ENCODE measurements at regions not wholly inside any gene's neighbourhood (a gene's known extent, or its start where the extent isn't known, plus 50 kb on each side); places are given as distances from the start of the nearest gene placed in this dataset.

DNA sequence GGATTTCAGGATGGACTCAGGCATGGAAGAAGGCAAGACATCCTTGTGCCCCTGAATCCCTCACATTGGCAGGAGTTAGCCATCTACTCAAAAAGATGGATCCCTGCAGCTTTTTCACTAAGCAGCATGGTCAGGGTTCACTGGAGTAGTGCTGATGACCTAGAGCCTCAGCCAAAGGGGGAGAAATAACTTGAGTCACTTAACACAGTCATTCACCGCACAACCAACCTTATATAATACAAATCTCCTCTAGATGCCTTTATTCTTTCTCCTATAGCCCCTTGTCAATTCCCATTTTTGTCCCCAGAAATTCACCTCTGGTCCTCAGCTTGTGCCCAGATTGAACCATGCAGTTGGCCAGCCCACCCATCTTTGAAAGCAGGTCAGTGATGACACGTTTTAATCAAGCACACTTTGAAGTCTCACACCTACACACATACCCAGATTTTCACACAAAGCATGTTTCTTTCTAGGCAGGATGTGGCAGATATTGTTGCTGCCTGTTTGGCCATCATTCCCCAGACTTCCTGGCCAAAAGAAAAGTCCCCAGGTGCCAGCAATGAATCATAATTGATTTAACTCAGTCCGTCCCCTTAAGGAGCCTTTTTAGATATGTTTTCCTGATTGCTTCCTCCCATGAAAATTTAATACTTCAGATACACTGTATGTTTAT is 84.2 kb downstream of the LBH start:
- TF ChIP-seq, protein P1, sequence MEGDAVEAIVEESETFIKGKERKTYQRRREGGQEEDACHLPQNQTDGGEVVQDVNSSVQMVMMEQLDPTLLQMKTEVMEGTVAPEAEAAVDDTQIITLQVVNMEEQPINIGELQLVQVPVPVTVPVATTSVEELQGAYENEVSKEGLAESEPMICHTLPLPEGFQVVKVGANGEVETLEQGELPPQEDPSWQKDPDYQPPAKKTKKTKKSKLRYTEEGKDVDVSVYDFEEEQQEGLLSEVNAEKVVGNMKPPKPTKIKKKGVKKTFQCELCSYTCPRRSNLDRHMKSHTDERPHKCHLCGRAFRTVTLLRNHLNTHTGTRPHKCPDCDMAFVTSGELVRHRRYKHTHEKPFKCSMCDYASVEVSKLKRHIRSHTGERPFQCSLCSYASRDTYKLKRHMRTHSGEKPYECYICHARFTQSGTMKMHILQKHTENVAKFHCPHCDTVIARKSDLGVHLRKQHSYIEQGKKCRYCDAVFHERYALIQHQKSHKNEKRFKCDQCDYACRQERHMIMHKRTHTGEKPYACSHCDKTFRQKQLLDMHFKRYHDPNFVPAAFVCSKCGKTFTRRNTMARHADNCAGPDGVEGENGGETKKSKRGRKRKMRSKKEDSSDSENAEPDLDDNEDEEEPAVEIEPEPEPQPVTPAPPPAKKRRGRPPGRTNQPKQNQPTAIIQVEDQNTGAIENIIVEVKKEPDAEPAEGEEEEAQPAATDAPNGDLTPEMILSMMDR (IDR thresholded peaks at IDR 0.05) = no peak
- no peak for TF ChIP-seq POLR2AphosphoS5 (IDR thresholded peaks at IDR 0.05)
- no peak for TF ChIP-seq POLR2A (IDR thresholded peaks at IDR 0.05)
